ENCODE measurements at regions not wholly inside any gene's neighbourhood (a gene's known extent, or its start where the extent isn't known, plus 50 kb on each side); places are given as distances from the start of the nearest gene placed in this dataset.

GRCh38 chr10:125216861-125217260 is 56.5 kb upstream of the CTBP2 start:
- TF ChIP-seq, protein P1, sequence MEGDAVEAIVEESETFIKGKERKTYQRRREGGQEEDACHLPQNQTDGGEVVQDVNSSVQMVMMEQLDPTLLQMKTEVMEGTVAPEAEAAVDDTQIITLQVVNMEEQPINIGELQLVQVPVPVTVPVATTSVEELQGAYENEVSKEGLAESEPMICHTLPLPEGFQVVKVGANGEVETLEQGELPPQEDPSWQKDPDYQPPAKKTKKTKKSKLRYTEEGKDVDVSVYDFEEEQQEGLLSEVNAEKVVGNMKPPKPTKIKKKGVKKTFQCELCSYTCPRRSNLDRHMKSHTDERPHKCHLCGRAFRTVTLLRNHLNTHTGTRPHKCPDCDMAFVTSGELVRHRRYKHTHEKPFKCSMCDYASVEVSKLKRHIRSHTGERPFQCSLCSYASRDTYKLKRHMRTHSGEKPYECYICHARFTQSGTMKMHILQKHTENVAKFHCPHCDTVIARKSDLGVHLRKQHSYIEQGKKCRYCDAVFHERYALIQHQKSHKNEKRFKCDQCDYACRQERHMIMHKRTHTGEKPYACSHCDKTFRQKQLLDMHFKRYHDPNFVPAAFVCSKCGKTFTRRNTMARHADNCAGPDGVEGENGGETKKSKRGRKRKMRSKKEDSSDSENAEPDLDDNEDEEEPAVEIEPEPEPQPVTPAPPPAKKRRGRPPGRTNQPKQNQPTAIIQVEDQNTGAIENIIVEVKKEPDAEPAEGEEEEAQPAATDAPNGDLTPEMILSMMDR (IDR thresholded peaks at IDR 0.05) = no peak
- TF ChIP-seq POLR2A (IDR thresholded peaks at IDR 0.05) = no peak

Measured in esophagus squamous epithelium (tissue), 4 donors.